Activated naive CD4-positive, alpha-beta T cell treated with anti-CD3 and anti-CD28 coated beads, Interleukin-2, amount 10 ng/mL, durations not matched to agents 7 days and 5 days (primary cell): ENCODE measurements at regions not wholly inside any gene's neighbourhood (a gene's known extent, or its start where the extent isn't known, plus 50 kb on each side); places are given as distances from the start of the nearest gene placed in this dataset.
"Not testable (repeated sequence)": the region's sequence is repeated elsewhere in the genome, so short reads cannot be mapped to it uniquely, and the experiment has no call there.

Experiments used
- CTCF ChIA-PET: fragments of 350-600 bp; sonication (Branson Sonifier 250); formaldehyde crosslinking; loops from one replicate; lab custom pipeline; 2021; ENCODE audit warnings: antibody characterized with exemption; lab: Charles Lee
- DNase-seq: peaks from one replicate; pipeline ENCODE4 v3.0.0-alpha.2; 2020
- H3K27ac Mint-ChIP-seq: one replicate; pipeline ENCODE4 v1.8.0; 2021; ENCODE audit warnings: mild to moderate bottlenecking, moderate library complexity, mixed read lengths
- H3K27me3 Mint-ChIP-seq: one replicate; pipeline ENCODE4 v1.8.0; 2021; ENCODE audit warnings: mild to moderate bottlenecking, mixed read lengths
- H3K36me3 Mint-ChIP-seq: one replicate; pipeline ENCODE4 v1.8.0; 2021; ENCODE audit warnings: mixed read lengths
- H3K4me1 Mint-ChIP-seq: one replicate; pipeline ENCODE4 v1.8.0; 2021; ENCODE audit warnings: mixed read lengths
- H3K4me3 Mint-ChIP-seq: one replicate; pipeline ENCODE4 v1.8.0; 2021; ENCODE audit warnings: mild to moderate bottlenecking, moderate library complexity, mixed read lengths
- H3K9me3 Mint-ChIP-seq: one replicate; pipeline ENCODE4 v1.8.0; 2021; ENCODE audit warnings: mixed read lengths

DNA sequence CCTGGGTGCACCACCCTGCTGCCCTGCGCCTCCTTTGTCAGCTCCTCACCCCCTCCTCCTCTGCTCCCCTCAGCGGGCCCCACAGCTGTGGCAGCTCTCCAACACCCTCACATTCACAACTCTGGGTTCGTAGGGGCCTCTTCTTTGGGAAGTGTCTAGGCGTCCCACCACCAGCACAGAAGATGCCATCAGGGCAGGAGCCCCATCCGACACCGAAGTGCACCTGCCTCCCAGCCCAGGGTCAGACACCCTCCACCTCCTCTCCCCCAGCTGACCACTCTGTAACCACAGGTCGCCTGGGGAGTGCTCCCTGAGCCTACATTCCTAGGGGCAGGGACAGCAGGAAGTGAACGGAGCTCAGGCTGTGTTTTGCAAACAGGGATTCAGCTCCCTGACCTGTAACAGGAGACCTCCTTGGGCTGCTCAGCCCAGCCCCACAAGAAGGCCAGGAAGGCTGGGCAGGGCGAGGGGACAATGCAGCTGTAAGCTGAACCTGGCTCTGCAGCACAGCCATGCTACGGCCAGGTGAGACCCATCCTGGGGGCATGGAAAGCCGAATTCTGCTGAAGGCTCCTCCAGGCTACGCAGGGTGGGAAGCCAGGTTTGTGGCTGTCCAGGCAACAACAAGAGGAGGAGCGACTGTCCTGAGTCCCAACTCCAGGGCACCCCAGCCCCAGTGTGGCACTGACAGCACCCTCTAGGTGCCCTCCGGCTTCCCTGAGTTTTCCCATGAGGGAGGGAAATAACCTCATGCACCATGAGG, 269.0 kb downstream of the GOLGA6L6 start:
- no peak for DNase-seq
- CTCF ChIA-PET: no interaction called here
- H3K27me3 Mint-ChIP-seq: no peaks in the 10 kb centered on the region
- no peaks in the 10 kb centered on the region for H3K4me1 Mint-ChIP-seq
- H3K4me3 Mint-ChIP-seq: no peak overlapping the region
- no peaks in the 10 kb centered on the region for H3K9me3 Mint-ChIP-seq
- no peak overlapping the region for H3K27ac Mint-ChIP-seq
- H3K36me3 Mint-ChIP-seq: no peaks in the 10 kb centered on the region

DNA sequence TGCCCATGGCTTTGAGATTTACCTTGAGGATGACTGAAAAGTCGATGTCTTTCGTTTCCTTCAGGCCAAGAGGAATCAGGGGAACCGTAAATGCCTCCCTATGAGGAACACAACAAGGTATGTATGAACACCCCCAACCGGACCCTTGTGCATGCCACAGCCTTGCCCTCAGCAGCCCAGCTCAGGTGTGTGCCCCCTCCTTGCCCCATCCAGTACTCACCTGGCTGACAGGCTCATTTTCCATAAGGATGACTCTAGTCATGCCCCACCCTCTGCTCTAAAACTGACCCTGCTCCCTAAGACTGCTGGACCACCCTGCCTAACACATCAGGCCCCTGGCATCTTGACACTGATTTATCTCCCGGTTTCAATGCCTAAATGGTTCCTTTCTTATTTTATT, 270.0 kb downstream of the GOLGA6L6 start:
- no peak overlapping the region for H3K27ac Mint-ChIP-seq
- no peaks in the 10 kb centered on the region for H3K27me3 Mint-ChIP-seq
- no peaks in the 10 kb centered on the region for H3K4me1 Mint-ChIP-seq
- H3K9me3 Mint-ChIP-seq: no peaks in the 10 kb centered on the region
- H3K4me3 Mint-ChIP-seq: no peak overlapping the region
- DNase-seq: no peak
- CTCF ChIA-PET: no interaction called here
- no peaks in the 10 kb centered on the region for H3K36me3 Mint-ChIP-seq

DNA sequence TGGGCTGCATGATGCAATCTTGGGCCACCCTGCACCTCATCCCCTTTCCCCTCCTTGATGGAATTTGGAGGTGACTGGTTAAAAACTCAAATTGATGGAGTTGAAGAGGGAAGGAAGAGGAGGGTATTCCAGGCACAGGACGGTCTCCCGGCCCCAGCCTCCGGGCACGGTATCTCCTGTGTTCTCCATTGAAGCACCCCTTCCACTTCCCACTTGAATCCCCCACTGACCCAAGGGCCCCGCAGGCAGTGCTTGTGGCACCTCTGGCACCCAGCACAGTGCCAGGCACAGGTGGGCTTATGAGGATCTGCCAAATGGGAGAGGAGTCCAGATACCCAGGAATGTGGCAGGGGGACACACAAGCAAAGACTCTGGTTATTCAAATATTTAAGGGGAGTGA, 271.6 kb downstream of the GOLGA6L6 start:
- H3K36me3 Mint-ChIP-seq, H3K4me3 Mint-ChIP-seq, H3K4me1 Mint-ChIP-seq, CTCF ChIA-PET, DNase-seq, H3K27me3 Mint-ChIP-seq, H3K9me3 Mint-ChIP-seq, H3K27ac Mint-ChIP-seq: not testable (repeated sequence)

DNA sequence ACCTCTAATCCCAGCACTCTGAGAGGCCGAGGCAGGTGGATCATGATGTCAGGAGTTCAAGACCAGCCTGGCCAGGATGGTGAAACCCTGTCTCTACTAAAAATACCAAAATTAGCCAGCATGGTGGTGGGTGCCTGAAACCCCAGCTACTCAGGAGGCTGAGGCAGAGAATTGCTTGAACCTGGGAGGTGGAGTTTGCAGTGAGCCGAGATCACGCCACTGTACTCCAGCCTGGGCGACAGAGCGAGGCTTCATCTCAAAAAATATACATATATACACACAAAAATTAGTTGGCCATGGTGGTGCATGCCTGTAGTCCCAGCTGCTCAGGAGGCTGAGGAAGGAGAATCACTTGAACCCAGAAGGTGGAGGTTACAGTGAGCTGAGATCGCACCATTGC, 273.6 kb downstream of the GOLGA6L6 start:
- H3K4me1 Mint-ChIP-seq, H3K27ac Mint-ChIP-seq, H3K9me3 Mint-ChIP-seq, H3K36me3 Mint-ChIP-seq, H3K27me3 Mint-ChIP-seq, H3K4me3 Mint-ChIP-seq, DNase-seq, CTCF ChIA-PET: not testable (repeated sequence)

DNA sequence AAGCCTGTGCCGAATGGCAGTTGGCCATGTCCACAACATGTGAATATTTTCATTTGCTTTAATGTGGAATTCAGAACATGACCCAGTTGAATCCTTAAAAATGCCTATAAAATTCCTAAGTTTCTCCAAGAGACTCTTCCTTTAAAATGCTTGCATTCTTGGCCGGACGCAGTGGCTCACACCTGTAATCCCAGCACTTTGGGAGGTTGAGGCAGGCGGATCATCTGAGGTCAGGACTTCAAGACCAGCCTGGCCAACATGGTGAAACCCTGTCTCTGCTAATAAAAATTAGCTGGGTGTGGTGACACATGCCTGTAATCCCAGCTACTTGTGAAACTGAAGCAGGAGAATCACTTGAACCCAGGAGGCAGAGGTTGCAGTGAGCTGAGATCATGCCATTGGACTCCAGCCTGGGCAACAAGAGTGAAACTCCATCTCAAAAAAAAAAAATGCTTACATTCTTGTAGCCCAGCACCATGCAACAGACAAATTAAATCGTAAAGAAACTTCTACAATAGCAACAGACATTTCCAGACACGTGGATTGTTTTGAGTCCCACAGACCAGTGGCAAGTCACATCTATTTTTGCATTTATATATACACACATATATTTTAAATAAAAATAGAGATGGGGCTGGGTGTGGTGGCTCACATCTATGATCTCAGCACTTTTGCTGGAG, 274.4 kb downstream of the GOLGA6L6 start:
- H3K4me3 Mint-ChIP-seq, CTCF ChIA-PET, H3K4me1 Mint-ChIP-seq, H3K9me3 Mint-ChIP-seq, H3K27me3 Mint-ChIP-seq, H3K27ac Mint-ChIP-seq, DNase-seq, H3K36me3 Mint-ChIP-seq: not testable (repeated sequence)

DNA sequence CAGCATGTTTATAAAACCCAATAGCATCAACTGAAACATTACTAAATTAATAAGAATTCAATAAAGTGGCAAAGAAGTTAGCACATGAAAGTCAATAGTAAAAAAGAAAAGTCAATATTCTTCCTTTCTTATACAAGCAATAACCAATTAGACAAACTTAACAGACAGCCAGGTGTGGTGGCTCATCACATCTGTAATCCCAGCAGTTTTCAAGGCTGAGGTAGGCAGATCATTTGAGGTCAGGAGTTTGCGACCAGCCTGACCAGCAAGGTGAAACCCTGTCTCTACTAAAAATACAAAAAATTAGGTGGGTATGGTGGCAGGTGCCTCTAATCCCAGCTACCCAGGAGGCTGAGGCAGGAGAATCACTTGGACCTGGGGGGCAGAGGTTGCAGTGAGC, 275.9 kb downstream of the GOLGA6L6 start:
- H3K9me3 Mint-ChIP-seq, H3K4me1 Mint-ChIP-seq, CTCF ChIA-PET, DNase-seq, H3K36me3 Mint-ChIP-seq, H3K27me3 Mint-ChIP-seq, H3K27ac Mint-ChIP-seq, H3K4me3 Mint-ChIP-seq: not testable (repeated sequence)

DNA sequence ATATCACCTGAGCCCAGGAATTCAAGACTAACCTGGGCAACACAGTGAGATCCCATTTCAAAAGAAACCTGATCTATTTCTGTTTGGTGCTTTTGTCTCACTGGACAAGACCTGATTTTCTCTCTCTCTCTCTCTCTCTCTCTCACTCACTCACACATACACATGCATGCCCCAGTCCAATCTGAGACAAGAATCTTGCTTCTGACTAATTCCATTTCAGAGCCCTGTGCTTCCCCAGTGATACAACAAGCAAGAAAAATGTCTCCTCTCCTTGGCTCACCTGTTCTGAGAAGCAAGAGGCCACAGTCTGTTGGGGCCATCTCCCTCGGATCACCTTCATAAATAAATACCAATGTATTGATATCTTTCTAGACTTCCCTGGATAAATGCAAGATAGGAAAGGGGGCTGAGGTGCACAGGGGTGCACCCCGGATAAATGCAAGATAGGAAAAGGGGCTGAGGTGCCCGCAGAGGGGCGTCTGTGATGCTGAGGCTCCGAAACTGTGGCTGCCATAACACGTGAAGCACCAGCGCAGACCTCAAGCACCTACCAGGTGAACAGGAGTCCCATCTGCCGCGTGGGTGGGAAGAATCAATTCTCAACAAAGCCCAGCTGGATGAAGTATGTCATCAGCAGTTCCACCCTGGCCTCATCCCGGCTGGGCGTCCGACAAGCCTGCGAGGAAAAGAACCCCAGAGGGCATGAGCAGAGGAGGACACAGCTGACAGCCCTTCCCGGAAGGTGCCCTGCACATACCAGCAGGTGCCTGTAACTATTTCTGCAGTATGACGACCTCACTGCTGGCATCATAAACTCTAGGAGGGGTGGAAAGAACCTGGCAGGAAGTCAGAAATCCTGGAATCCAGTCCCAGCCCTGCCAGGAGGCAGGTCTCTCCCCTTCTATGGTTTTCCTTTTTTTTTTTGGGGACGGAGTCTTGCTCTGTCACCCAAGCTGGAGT, 280.0 kb downstream of the GOLGA6L6 start:
- peaks cover 13% of the 10 kb centered on the region for H3K9me3 Mint-ChIP-seq
- H3K4me3 Mint-ChIP-seq, H3K36me3 Mint-ChIP-seq, H3K27me3 Mint-ChIP-seq, DNase-seq, H3K27ac Mint-ChIP-seq, H3K4me1 Mint-ChIP-seq, CTCF ChIA-PET: not testable (repeated sequence)

DNA sequence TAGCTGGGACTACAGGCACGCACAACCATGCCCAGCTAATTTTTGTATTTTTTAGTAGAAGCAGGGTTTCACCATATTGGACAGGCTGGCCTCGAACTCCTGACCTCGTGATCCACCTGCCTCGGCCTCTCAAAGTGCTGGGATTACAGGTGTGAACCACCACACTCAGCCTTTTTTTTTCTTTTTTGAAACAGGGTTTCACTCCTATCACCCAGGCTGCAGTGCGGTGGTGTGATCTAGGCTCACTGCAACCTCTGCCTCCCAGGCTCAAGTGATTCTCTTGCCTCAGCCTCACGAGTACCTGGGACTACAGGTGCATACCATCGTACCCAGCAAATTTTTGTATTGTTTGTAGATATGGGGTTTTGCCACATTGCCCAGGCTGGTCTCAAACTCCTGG, 280.9 kb downstream of the GOLGA6L6 start:
- H3K4me3 Mint-ChIP-seq, H3K36me3 Mint-ChIP-seq, H3K27ac Mint-ChIP-seq, DNase-seq, H3K4me1 Mint-ChIP-seq, CTCF ChIA-PET, H3K27me3 Mint-ChIP-seq: not testable (repeated sequence)
- peaks cover 11% of the 10 kb centered on the region for H3K9me3 Mint-ChIP-seq

DNA sequence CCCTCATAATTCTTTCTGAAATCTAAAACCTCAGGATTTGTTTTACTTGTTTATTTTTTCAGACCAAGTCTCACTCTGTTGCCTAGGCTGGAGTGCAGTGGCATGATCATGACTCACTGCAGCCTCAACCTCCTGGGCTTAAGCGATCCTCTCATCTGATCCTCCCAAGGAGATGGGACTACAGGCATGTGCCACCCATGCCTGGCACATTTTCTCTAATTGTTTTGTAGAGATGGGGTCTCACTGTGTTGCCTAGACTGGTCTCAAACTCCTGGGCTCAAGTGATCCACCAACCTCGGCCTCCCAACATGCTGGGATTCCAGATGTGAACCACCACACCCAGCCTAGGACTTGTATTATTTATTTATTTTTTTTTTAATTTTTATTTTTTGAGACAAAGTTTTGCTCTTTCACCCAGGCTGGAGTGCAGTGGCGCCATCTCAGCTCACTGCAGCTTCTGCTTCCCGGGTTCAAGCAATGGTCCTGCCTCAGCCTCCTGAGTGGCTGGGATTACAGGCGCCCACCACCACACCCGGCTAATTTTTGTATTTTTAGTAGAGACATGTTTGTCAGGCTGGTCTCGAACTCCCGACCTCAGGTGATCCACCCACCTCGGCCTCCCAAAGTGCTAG, 281.9 kb downstream of the GOLGA6L6 start:
- DNase-seq, H3K27me3 Mint-ChIP-seq, CTCF ChIA-PET, H3K27ac Mint-ChIP-seq, H3K4me1 Mint-ChIP-seq, H3K4me3 Mint-ChIP-seq, H3K36me3 Mint-ChIP-seq: not testable (repeated sequence)
- peaks cover 10% of the 10 kb centered on the region for H3K9me3 Mint-ChIP-seq

DNA sequence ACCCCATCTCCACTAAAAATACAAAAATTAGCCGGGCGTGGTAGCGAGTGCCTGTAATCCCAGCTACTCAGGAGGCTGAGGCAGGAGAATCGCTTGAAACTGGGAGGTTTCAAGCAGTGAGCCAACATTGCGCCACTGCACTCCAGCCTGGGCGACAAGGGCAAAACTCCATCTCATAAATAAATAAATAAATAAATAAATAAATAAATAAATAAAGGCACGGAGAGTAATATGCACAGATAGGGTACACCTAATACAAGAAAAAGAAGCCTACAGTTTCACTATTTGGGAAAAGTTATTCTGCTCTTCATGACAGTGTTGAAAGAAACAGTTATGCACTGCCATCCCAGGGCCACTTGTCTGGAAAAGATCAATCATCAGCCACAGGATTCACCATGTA, 285.2 kb downstream of the GOLGA6L6 start:
- H3K27me3 Mint-ChIP-seq, H3K36me3 Mint-ChIP-seq, CTCF ChIA-PET, H3K4me3 Mint-ChIP-seq, H3K27ac Mint-ChIP-seq, DNase-seq, H3K4me1 Mint-ChIP-seq: not testable (repeated sequence)
- H3K9me3 Mint-ChIP-seq: peaks cover 11% of the 10 kb centered on the region

DNA sequence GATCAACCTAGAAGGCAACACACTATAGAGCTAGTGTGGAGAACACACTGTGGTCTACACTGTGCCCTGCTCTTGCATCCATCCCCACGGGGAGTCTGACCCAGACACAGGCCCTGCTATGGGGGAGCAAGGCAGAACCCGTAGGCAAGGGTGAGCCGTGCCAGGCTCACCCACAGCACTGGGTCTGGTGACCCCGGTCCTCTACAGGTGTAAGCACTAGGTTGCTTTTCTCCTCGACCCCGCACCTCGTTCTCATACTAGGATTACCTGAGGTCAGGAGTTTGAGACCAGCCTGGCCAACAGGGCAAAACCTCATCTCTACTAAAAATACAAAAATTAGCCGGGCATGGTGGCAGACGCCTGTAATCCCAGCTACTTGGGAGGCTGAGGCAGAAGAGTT, 286.0 kb downstream of the GOLGA6L6 start:
- H3K9me3 Mint-ChIP-seq: peaks cover 11% of the 10 kb centered on the region
- H3K4me1 Mint-ChIP-seq, DNase-seq, H3K36me3 Mint-ChIP-seq, CTCF ChIA-PET, H3K27ac Mint-ChIP-seq, H3K27me3 Mint-ChIP-seq, H3K4me3 Mint-ChIP-seq: not testable (repeated sequence)

DNA sequence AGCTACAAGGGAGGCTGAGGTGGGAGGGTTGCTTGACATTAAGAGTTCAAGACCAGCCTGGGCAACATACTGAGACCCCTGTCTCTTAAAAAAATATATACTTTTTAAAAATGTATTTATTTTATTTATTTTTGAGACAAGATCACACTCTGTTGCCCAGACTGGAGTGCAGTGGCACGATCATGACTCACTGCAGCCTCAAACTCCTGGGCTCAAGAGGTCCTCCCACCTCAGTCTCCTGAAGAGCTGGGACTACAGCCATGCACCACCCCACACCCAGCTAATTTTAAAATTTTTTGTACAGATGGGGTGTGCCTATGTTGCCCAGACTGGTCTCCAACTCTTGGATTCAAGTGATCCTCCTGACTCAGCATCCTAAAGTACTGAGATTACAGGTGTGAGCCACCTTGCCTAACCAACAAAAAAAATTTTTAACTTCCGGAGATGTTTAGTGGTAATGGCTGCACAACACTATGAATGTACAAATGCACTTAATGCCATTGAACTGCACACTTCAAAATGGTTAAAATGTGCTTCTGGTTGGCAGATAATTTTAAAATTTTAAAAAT, 288.5 kb downstream of the GOLGA6L6 start:
- H3K36me3 Mint-ChIP-seq, H3K4me1 Mint-ChIP-seq, H3K9me3 Mint-ChIP-seq, DNase-seq, H3K4me3 Mint-ChIP-seq, H3K27ac Mint-ChIP-seq, H3K27me3 Mint-ChIP-seq, CTCF ChIA-PET: not testable (repeated sequence)

DNA sequence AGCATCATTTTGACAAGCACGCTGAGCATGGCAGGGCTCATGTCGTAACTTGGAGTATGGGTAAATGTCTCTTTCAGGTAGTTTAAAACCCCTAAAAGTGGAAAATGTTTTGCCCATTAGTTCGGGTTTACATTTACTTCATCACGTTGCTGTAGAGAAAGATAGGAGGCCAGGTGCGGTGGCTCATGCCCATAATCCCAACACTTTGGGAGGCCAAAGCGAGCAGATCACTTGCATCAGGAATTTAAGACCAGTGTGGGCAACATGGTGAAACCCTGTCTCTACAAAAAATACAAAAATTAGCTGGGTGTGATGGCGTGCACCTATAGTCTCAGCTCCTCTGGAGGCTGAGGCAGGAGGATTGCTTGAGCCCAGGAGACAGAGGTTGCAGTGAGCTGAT, 289.6 kb downstream of the GOLGA6L6 start:
- H3K27ac Mint-ChIP-seq, DNase-seq, H3K27me3 Mint-ChIP-seq, H3K4me1 Mint-ChIP-seq, CTCF ChIA-PET, H3K4me3 Mint-ChIP-seq, H3K36me3 Mint-ChIP-seq, H3K9me3 Mint-ChIP-seq: not testable (repeated sequence)
